HEK293 (cell line): ENCODE measurements at regions not wholly inside any gene's neighbourhood (a gene's known extent, or its start where the extent isn't known, plus 50 kb on each side); places are given as distances from the start of the nearest gene placed in this dataset.

Source experiments
- BCL11A ChIP-seq: fragments of 450-650 bp; formaldehyde crosslinking; IDR thresholded peaks from 2 replicates; pipeline ENCODE4 v1.5.1; 2016; ENCODE audit warnings: low read depth, missing biosample characterization, missing genetic modification characterization
- GLI2 ChIP-seq: fragments of 450-650 bp; formaldehyde crosslinking; IDR thresholded peaks from 2 replicates; pipeline ENCODE4; 2017; ENCODE audit warnings: missing biosample characterization, missing genetic modification characterization, low read depth, borderline replicate concordance
- ZNF184 ChIP-seq: fragments of 450-650 bp; IDR thresholded peaks from 2 replicates; pipeline ENCODE4 v1.5.1; 2018; ENCODE audit warnings: missing biosample characterization, mild to moderate bottlenecking, missing genetic modification characterization
- ZNF23 ChIP-seq: fragments of 450-650 bp; formaldehyde crosslinking; IDR thresholded peaks from 2 replicates; pipeline ENCODE4 v1.5.1; 2016; ENCODE audit warnings: missing biosample characterization, missing genetic modification characterization, borderline replicate concordance
- ZNF37A ChIP-seq: fragments of 450-650 bp; IDR thresholded peaks from 2 replicates; pipeline ENCODE4 v1.5.1; 2018; ENCODE audit warnings: missing biosample characterization, missing genetic modification characterization
- ZNF501 ChIP-seq: fragments of 450-650 bp; formaldehyde crosslinking; IDR thresholded peaks from 2 replicates; pipeline ENCODE4 v1.5.1; 2016; ENCODE audit warnings: missing biosample characterization, missing genetic modification characterization
- ZNF777 ChIP-seq: fragments of 450-650 bp; formaldehyde crosslinking; IDR thresholded peaks from 2 replicates; pipeline ENCODE4 v1.5.1; 2017; ENCODE audit warnings: missing biosample characterization, missing genetic modification characterization, borderline replicate concordance
- TF ChIP-seq, protein P1 (sequence below): fragments of 450-650 bp; formaldehyde crosslinking; IDR thresholded peaks from 2 replicates; pipeline ENCODE4 v1.5.1; 2016; ENCODE audit warnings: missing biosample characterization, missing genetic modification characterization
- TF ChIP-seq, protein P2 (sequence below): fragments of 450-650 bp; formaldehyde crosslinking; IDR thresholded peaks from 2 replicates; pipeline ENCODE4 v1.5.1; 2016; ENCODE audit warnings: missing biosample characterization, missing genetic modification characterization, low read depth
- TF ChIP-seq, protein P3 (sequence below): fragments of 450-650 bp; formaldehyde crosslinking; optimal IDR thresholded peaks from 2 replicates; pipeline ENCODE3; 2016; ENCODE audit warnings: missing biosample characterization, mild to moderate bottlenecking, missing genetic modification characterization

DNA sequence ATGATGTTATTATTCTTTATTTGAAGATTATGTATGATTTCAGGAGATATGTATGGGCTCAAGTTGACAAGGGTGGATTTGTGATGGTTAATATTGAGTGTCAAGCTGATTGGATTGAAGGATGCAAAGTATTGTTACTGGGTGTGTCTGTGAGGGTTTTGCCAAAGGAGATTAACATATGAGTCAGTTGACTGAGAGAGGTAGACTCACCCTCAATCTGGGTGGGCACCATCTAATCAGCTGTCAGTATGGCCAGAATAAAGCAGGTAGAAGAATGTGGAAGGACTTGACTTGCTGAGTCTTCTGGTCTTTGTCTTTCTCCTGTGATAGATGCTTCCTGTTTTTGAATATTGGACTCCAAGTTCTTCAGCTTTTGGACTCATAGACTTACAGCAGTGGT, 973.7 kb downstream of the MCTP2 start:
- TF ChIP-seq ZNF23 (no peak), ZNF777 (tag by site-specific recombination) (no peak), GLI2 (no peak), ZNF501 (tag by site-specific recombination) (no peak), BCL11A (tag by site-specific recombination) (no peak), ZNF184 (tag by site-specific recombination) (no peak), ZNF37A (no peak)
- TF ChIP-seq, protein P1, sequence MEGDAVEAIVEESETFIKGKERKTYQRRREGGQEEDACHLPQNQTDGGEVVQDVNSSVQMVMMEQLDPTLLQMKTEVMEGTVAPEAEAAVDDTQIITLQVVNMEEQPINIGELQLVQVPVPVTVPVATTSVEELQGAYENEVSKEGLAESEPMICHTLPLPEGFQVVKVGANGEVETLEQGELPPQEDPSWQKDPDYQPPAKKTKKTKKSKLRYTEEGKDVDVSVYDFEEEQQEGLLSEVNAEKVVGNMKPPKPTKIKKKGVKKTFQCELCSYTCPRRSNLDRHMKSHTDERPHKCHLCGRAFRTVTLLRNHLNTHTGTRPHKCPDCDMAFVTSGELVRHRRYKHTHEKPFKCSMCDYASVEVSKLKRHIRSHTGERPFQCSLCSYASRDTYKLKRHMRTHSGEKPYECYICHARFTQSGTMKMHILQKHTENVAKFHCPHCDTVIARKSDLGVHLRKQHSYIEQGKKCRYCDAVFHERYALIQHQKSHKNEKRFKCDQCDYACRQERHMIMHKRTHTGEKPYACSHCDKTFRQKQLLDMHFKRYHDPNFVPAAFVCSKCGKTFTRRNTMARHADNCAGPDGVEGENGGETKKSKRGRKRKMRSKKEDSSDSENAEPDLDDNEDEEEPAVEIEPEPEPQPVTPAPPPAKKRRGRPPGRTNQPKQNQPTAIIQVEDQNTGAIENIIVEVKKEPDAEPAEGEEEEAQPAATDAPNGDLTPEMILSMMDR (tag by site-specific recombination): no peak
- TF ChIP-seq, protein P2, sequence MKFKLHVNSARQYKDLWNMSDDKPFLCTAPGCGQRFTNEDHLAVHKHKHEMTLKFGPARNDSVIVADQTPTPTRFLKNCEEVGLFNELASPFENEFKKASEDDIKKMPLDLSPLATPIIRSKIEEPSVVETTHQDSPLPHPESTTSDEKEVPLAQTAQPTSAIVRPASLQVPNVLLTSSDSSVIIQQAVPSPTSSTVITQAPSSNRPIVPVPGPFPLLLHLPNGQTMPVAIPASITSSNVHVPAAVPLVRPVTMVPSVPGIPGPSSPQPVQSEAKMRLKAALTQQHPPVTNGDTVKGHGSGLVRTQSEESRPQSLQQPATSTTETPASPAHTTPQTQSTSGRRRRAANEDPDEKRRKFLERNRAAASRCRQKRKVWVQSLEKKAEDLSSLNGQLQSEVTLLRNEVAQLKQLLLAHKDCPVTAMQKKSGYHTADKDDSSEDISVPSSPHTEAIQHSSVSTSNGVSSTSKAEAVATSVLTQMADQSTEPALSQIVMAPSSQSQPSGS (tag by site-specific recombination): no peak
- TF ChIP-seq, protein P3, sequence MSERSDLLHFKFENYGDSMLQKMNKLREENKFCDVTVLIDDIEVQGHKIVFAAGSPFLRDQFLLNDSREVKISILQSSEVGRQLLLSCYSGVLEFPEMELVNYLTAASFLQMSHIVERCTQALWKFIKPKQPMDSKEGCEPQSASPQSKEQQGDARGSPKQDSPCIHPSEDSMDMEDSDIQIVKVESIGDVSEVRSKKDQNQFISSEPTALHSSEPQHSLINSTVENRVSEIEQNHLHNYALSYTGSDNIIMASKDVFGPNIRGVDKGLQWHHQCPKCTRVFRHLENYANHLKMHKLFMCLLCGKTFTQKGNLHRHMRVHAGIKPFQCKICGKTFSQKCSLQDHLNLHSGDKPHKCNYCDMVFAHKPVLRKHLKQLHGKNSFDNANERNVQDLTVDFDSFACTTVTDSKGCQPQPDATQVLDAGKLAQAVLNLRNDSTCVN (tag by site-specific recombination): no peak
